ENCODE measurements at regions not wholly inside any gene's neighbourhood (a gene's known extent, or its start where the extent isn't known, plus 50 kb on each side); places are given as distances from the start of the nearest gene placed in this dataset.

GRCh38 chr5:29263915-29264351 is 1929.6 kb upstream of the CDH6 start:
- Mint-ChIP-seq H3K27ac (ENCODE audit: low read depth) (no peak overlapping the region), H3K36me3 (ENCODE audit: insufficient read depth) (no peaks in the 10 kb centered on the region), H3K27me3 (no peaks in the 10 kb centered on the region), H3K4me1 (no peaks in the 10 kb centered on the region), H3K9me3 (peaks cover 27% of the 10 kb centered on the region), H3K4me3 (no peak overlapping the region)
- DNase-seq (ENCODE audit: low spot score in 2 of 2) (no peak), ATAC-seq (replicated peaks; ENCODE audit: extremely low read depth, poor library complexity, severe bottlenecking) (no peak)

GRCh38 chr5:29262339-29263123 is 1931.0 kb upstream of the CDH6 start:
- Mint-ChIP-seq H3K9me3 (peaks cover 32% of the 10 kb centered on the region), H3K36me3 (ENCODE audit: insufficient read depth) (no peaks in the 10 kb centered on the region), H3K4me3 (no peak overlapping the region), H3K27me3 (no peaks in the 10 kb centered on the region), H3K4me1 (no peaks in the 10 kb centered on the region), H3K27ac (ENCODE audit: low read depth) (no peak overlapping the region)
- DNase-seq (ENCODE audit: low spot score in 2 of 2) (no peak), ATAC-seq (replicated peaks; ENCODE audit: extremely low read depth, poor library complexity, severe bottlenecking) (no peak)

DNA sequence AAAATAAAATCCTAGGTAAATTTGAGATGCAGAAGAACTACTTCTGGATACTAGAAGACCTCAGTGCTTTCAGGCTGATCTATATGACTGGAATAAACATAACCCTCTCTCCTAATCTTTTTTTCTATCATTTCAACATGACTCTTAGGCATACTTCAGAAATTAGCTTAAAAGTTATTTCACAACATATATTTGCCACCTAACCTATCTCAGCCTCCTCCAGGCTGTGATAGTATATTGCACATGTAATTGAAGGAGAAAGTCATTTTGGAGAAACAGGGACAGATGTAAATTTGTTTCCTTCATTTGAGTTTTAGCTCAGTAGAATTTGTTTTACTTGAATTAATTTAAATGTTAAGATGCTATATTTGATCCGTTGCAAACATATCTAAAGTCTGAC is 1932.3 kb upstream of the CDH6 start:
- H3K4me3 Mint-ChIP-seq: no peak overlapping the region
- ATAC-seq (replicated peaks; ENCODE audit: extremely low read depth, poor library complexity, severe bottlenecking): no peak
- H3K9me3 Mint-ChIP-seq: peaks cover 32% of the 10 kb centered on the region

GRCh38 chr5:29252390-29252789 is 1941.1 kb upstream of the CDH6 start:
- no peak for ATAC-seq (replicated peaks; ENCODE audit: extremely low read depth, poor library complexity, severe bottlenecking)
- Mint-ChIP-seq H3K4me1 (no peaks in the 10 kb centered on the region), H3K36me3 (ENCODE audit: insufficient read depth) (no peaks in the 10 kb centered on the region), H3K27ac (ENCODE audit: low read depth) (no peak overlapping the region), H3K4me3 (no peak overlapping the region), H3K9me3 (peaks cover 6% of the 10 kb centered on the region), H3K27me3 (no peaks in the 10 kb centered on the region)
- no peak for DNase-seq (ENCODE audit: low spot score in 2 of 2)

More for the DNA sequence above, 1932.3 kb upstream of the CDH6 start:
- Mint-ChIP-seq H3K36me3 (ENCODE audit: insufficient read depth) (no peaks in the 10 kb centered on the region), H3K4me1 (no peaks in the 10 kb centered on the region), H3K27me3 (no peaks in the 10 kb centered on the region), H3K27ac (ENCODE audit: low read depth) (no peak overlapping the region)
- DNase-seq (ENCODE audit: low spot score in 2 of 2): no peak

DNA sequence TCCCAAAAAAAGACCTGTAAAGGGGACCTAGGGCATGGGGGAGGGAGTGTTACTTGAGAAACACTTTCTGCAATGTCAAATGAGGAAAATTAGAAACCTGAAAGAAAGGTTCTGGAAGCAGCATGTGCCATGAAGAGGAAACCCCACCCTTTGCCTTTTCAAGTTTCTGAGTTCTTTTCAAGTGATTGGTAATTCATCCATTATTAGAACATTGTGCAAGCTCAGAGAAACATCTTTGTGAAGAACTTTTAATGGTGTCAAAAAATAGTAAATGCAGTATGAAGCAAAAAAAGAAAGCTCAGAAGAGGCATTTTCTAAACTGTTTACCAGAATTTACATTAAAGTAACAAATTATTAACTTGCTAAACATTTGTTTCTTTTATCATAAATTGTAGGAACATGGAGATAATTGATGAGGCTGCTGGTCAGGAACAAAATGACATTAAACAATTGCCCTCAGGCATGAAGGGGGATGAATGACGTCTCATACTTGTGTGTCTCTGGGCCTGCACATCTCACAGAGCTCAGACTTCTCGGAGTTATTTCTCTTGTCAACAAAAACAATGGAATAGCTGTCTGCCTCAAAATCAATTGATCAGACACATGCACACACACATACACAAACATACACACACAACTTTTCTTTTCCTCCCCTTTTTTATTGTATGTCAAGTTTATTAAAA is 1946.0 kb upstream of the CDH6 start:
- DNase-seq (ENCODE audit: low spot score in 2 of 2) (no peak), ATAC-seq (replicated peaks; ENCODE audit: extremely low read depth, poor library complexity, severe bottlenecking) (no peak)
- Mint-ChIP-seq H3K27me3 (no peaks in the 10 kb centered on the region), H3K27ac (ENCODE audit: low read depth) (no peak overlapping the region), H3K4me3 (no peak overlapping the region), H3K4me1 (no peaks in the 10 kb centered on the region), H3K9me3 (peaks cover 14% of the 10 kb centered on the region), H3K36me3 (ENCODE audit: insufficient read depth) (no peaks in the 10 kb centered on the region)

DNA sequence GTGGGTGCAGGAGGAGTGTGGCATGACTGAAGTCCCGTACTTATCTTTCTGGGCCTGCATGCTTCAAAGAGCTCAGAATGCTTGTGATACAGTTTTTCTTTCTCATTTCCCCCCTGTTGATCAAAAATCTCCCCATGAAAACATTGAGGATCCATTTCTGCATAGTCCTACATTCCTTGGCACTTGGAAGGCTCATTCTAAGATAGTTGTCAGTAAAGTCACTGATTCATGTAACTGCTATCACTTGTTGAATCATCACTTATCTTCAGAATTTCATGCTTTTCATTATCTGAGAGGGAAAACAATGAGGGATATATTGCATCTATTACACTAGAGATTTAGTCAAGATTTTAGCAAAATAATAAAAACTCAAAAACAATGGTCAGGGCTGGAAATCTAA is 1953.1 kb upstream of the CDH6 start:
- H3K36me3 Mint-ChIP-seq (ENCODE audit: insufficient read depth): no peaks in the 10 kb centered on the region
- H3K27ac Mint-ChIP-seq (ENCODE audit: low read depth): no peak overlapping the region
- ATAC-seq (replicated peaks; ENCODE audit: extremely low read depth, poor library complexity, severe bottlenecking) (no peak), DNase-seq (ENCODE audit: low spot score in 2 of 2) (no peak)
- no peaks in the 10 kb centered on the region for H3K4me1 Mint-ChIP-seq
- no peak overlapping the region for H3K4me3 Mint-ChIP-seq
- H3K9me3 Mint-ChIP-seq: peaks cover 20% of the 10 kb centered on the region
- H3K27me3 Mint-ChIP-seq: no peaks in the 10 kb centered on the region

DNA sequence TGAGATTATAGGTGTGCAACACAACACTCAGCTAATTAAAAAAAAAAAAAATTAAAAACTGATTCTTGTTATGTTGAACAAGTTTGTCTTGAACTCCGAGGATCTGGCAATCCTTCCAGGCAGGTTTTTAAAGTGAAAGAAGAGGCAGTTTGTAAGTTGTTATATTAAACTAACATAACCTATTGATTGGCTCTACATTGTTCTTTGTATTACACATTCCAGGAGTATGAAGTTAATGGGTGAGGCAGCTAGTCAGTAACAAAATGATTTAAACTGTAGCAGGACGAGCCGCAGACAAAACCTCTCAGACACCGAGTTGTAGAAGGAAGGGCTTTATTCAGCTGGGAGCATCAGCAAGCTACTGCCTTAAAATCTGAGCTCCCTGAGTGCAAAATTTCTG is 1953.9 kb upstream of the CDH6 start:
- Mint-ChIP-seq H3K27ac (ENCODE audit: low read depth) (no peak overlapping the region), H3K27me3 (no peaks in the 10 kb centered on the region), H3K4me3 (no peak overlapping the region), H3K36me3 (ENCODE audit: insufficient read depth) (no peaks in the 10 kb centered on the region), H3K4me1 (no peaks in the 10 kb centered on the region), H3K9me3 (peaks cover 14% of the 10 kb centered on the region)
- DNase-seq (ENCODE audit: low spot score in 2 of 2): no peak
- no peak for ATAC-seq (replicated peaks; ENCODE audit: extremely low read depth, poor library complexity, severe bottlenecking)

DNA sequence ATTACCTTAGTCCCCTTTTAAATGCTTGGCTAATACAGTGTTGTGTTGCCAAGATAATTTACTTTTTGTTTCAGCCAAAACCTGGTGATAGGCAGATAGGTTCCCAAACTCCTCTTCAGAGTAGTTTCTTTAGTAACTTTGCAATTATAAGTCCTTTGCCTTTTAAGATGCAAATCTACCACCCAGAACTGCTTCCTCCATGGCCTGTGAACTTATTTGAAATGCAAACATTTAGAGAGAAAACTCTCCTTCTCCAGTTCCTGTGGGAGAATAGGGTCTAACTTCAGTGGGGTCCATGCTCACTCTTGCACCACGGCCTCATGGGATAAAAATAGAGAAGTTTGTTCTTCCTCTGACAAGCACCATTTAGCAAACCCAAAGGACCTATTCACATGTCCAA is 1955.4 kb upstream of the CDH6 start:
- no peak for ATAC-seq (replicated peaks; ENCODE audit: extremely low read depth, poor library complexity, severe bottlenecking)
- H3K4me3 Mint-ChIP-seq: no peak overlapping the region
- peaks cover 14% of the 10 kb centered on the region for H3K9me3 Mint-ChIP-seq
- H3K27ac Mint-ChIP-seq (ENCODE audit: low read depth): no peak overlapping the region
- no peaks in the 10 kb centered on the region for H3K36me3 Mint-ChIP-seq (ENCODE audit: insufficient read depth)
- DNase-seq (ENCODE audit: low spot score in 2 of 2): no peak
- no peaks in the 10 kb centered on the region for H3K4me1 Mint-ChIP-seq
- no peaks in the 10 kb centered on the region for H3K27me3 Mint-ChIP-seq

DNA sequence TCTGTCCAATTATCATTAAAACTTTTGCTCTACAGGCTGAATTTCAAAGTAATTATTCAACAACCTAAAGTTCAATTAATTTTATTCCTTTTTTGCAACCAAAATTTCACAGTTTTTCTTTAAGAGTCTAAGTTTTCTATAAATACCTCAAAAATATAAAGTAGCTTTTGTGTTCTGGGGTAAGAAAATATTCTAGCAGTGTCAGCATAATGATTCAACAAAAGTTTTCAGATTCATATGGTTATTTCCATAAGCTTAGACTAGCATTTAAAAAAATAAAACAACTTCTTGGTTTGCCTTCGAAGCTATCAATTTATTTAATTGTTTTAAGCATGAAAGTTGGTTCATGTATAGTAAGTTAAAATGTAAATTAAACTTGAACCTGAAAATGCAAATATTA is 1962.3 kb upstream of the CDH6 start:
- no peak overlapping the region for H3K4me3 Mint-ChIP-seq
- peaks cover 5% of the 10 kb centered on the region for H3K9me3 Mint-ChIP-seq
- H3K4me1 Mint-ChIP-seq: no peaks in the 10 kb centered on the region
- ATAC-seq (replicated peaks; ENCODE audit: extremely low read depth, poor library complexity, severe bottlenecking) (no peak), DNase-seq (ENCODE audit: low spot score in 2 of 2) (no peak)
- no peak overlapping the region for H3K27ac Mint-ChIP-seq (ENCODE audit: low read depth)
- H3K36me3 Mint-ChIP-seq (ENCODE audit: insufficient read depth): no peaks in the 10 kb centered on the region
- no peaks in the 10 kb centered on the region for H3K27me3 Mint-ChIP-seq

DNA sequence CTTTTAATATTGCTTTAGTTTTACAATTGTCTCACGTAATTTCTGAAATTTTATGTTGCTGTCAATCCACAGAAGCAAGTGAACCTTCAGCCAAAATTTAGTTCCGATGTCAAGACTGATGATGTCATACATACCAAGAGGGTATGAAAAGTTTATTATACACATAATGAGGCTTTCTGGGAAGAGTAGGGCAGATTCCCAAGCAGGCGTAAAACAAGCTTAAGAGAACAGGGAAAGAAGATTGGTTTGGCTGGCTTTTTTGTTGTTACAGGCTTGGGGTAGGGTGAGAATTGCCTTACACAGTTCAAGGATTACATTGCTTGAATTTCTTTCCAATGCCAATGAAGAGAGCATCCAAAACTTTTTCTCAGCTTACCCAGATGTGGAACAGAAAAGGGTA is 1962.9 kb upstream of the CDH6 start:
- Mint-ChIP-seq H3K36me3 (ENCODE audit: insufficient read depth) (no peaks in the 10 kb centered on the region), H3K27me3 (no peaks in the 10 kb centered on the region), H3K4me1 (no peaks in the 10 kb centered on the region), H3K27ac (ENCODE audit: low read depth) (no peak overlapping the region), H3K9me3 (peaks cover 5% of the 10 kb centered on the region), H3K4me3 (no peak overlapping the region)
- DNase-seq (ENCODE audit: low spot score in 2 of 2) (no peak), ATAC-seq (replicated peaks; ENCODE audit: extremely low read depth, poor library complexity, severe bottlenecking) (no peak)

- Mint-ChIP-seq H3K4me1 (no peaks in the 10 kb centered on the region), H3K27ac (ENCODE audit: low read depth) (no peak overlapping the region), H3K4me3 (no peak overlapping the region), H3K27me3 (no peaks in the 10 kb centered on the region), H3K9me3 (peaks cover 5% of the 10 kb centered on the region), H3K36me3 (ENCODE audit: insufficient read depth) (no peaks in the 10 kb centered on the region)
- no peak for ATAC-seq (replicated peaks; ENCODE audit: extremely low read depth, poor library complexity, severe bottlenecking)
- no peak for DNase-seq (ENCODE audit: low spot score in 2 of 2)
Measured at GRCh38 chr5:29229461-29229860, 1964.0 kb upstream of the CDH6 start.

DNA sequence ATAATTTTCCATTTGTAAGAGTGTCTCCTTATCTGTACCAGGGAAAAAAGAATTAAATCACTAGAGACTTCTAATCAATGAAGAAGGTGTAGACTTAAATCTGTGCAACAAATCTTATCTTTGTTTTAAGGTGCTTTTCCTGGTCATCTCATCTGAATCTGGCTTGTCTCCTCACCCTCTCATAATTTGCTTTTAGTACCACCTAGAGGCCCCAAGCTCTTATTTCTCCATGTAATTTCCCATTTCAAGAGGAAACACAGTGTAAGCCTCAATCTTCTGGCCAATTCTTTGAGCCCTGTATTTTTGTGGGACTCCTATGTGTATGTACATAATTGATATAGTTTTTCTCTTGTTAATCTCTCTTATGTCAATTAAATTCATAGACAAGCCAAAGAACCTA is 1975.3 kb upstream of the CDH6 start:
- Mint-ChIP-seq H3K4me1 (no peaks in the 10 kb centered on the region), H3K4me3 (no peak overlapping the region), H3K27me3 (no peaks in the 10 kb centered on the region), H3K27ac (ENCODE audit: low read depth) (no peak overlapping the region), H3K36me3 (ENCODE audit: insufficient read depth) (no peaks in the 10 kb centered on the region), H3K9me3 (peaks cover 16% of the 10 kb centered on the region)
- DNase-seq (ENCODE audit: low spot score in 2 of 2) (no peak), ATAC-seq (replicated peaks; ENCODE audit: extremely low read depth, poor library complexity, severe bottlenecking) (no peak)

DNA sequence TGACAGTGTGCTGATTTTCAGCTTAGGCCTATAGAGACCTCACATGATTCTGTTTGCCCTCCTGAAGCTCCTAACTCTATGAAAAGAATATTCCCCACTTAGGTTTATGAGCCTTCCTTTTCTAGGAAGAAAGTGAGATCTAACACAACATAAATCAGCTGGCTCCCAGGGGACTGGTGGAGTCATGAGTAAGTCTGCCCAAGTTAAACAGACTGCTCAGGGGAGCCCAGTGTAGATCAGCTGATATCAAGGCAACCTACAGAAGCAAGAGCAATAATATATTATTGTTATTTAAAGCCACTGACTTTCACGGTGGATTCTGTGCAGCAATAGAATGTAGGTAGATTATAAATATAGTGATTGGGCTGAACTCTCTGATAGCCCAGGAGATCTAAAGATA is 1978.6 kb upstream of the CDH6 start:
- Mint-ChIP-seq H3K4me3 (no peak overlapping the region), H3K9me3 (peaks cover 20% of the 10 kb centered on the region), H3K36me3 (ENCODE audit: insufficient read depth) (no peaks in the 10 kb centered on the region), H3K27ac (ENCODE audit: low read depth) (no peak overlapping the region), H3K27me3 (no peaks in the 10 kb centered on the region), H3K4me1 (no peaks in the 10 kb centered on the region)
- DNase-seq (ENCODE audit: low spot score in 2 of 2) (no peak), ATAC-seq (replicated peaks; ENCODE audit: extremely low read depth, poor library complexity, severe bottlenecking) (no peak)
